Endothelial cell of umbilical vein (primary cell): ENCODE measurements at regions not wholly inside any gene's neighbourhood (a gene's known extent, or its start where the extent isn't known, plus 50 kb on each side); places are given as distances from the start of the nearest gene placed in this dataset.

Experiments used
- BruUV-seq: library from RNA; stranded (reverse); fragments of 400-500 nt; replicated peaks from 2 replicates; lab custom pipeline; 2021; lab: Mats Ljungman, UMichigan
- CTCF ChIA-PET: fragments of 300-600, 350-600 bp; sonication (Branson Sonifier 250); formaldehyde crosslinking; loops from one replicate; lab custom pipeline; 2021; ENCODE audit warnings: antibody characterized with exemption, inconsistent platforms; lab: Charles Lee
- POLR2A ChIA-PET: fragments of 300-600, 350-600 bp; sonication (Branson Sonifier 250); formaldehyde crosslinking; loops from one replicate; lab custom pipeline; 2021; ENCODE audit warnings: antibody characterized with exemption, inconsistent platforms; lab: Charles Lee
- DNase-seq: peaks from one replicate; pipeline ENCODE4 v3.0.0-alpha.2; 2011; ENCODE audit warnings: low read depth, low spot score
- FAIRE-seq: peaks from 2 replicates; lab custom pipeline; 2011; peaks lifted over from hg19 to GRCh38; lab: Jason Lieb, UNC
- H2AFZ ChIP-seq: 2 replicates; pipeline ENCODE4 v1.6.0; 2012; ENCODE audit warnings: low read depth, low read length, control low read depth, inconsistent platforms
- H3K27ac ChIP-seq: 2 replicates; pipeline ENCODE4 v1.5.1; 2011; ENCODE audit warnings: low read depth, mild to moderate bottlenecking, control low read depth, low read length, moderate library complexity; ENCODE audit not compliant: insufficient read depth
- H3K27me3 ChIP-seq, 2 experiments: 2 replicates each; pipeline versions ENCODE4 v1.6.0 to v1.6.1; 2011; ENCODE audit warnings: low read length in 2 of 2, mixed read lengths in 1 of 2; ENCODE audit not compliant: control insufficient read depth in 2 of 2, insufficient read depth in 2 of 2
- H3K36me3 ChIP-seq, 2 experiments: 2 replicates in 1 of 2; 3 replicates in 1 of 2; pipeline ENCODE4 v1.5.1; 2011; ENCODE audit warnings: low read length in 2 of 2, mild to moderate bottlenecking in 1 of 2, moderate library complexity in 1 of 2; ENCODE audit not compliant: control insufficient read depth in 2 of 2, insufficient read depth in 2 of 2; ENCODE audit errors: extremely low read depth in 1 of 2
- H3K4me1 ChIP-seq: 3 replicates; pipeline ENCODE4 v1.5.1; 2011; ENCODE audit warnings: mild to moderate bottlenecking, low read length; ENCODE audit not compliant: control insufficient read depth, insufficient read depth; ENCODE audit errors: extremely low read depth
- H3K4me2 ChIP-seq: 2 replicates; pipeline ENCODE4 v1.6.1; 2011; ENCODE audit warnings: low read length, control low read depth, mixed read lengths; ENCODE audit not compliant: insufficient read depth
- H3K4me3 ChIP-seq, 3 experiments: fragments of 200-600 bp in 1 of 3; sonication (generic), shearing (Covaris generic) in 1 of 3; replicated peaks in 1 of 3; 2 replicates each; pipeline ENCODE4 v1.5.1; 2011 to 2016; ENCODE audit warnings: control low read depth in 3 of 3, low read length in 3 of 3, mild to moderate bottlenecking in 2 of 3, inconsistent platforms in 1 of 3, low read depth in 1 of 3, moderate library complexity in 1 of 3; ENCODE audit not compliant: insufficient read depth in 1 of 3
- H3K79me2 ChIP-seq: 2 replicates; pipeline ENCODE4 v1.6.0; 2012; ENCODE audit warnings: low read length, inconsistent platforms; ENCODE audit not compliant: control insufficient read depth, insufficient read depth
- H3K9ac ChIP-seq: replicated peaks from 2 replicates; pipeline ENCODE3; 2011; ENCODE audit warnings: low read length, control low read depth; ENCODE audit not compliant: insufficient read depth; ENCODE audit errors: extremely low read depth
- H3K9me1 ChIP-seq: replicated peaks from 3 replicates; pipeline ENCODE4 v1.6.0; 2011; ENCODE audit warnings: mild to moderate bottlenecking, low read length; ENCODE audit not compliant: control insufficient read depth, insufficient read depth; ENCODE audit errors: extremely low read depth
- H3K9me3 ChIP-seq: replicated peaks from 2 replicates; pipeline ENCODE4 v1.5.1; 2012; ENCODE audit warnings: low read length, inconsistent platforms; ENCODE audit not compliant: control insufficient read depth, insufficient read depth
- H4K20me1 ChIP-seq: replicated peaks from 2 replicates; pipeline ENCODE3; 2011; ENCODE audit warnings: mild to moderate bottlenecking, low read length; ENCODE audit not compliant: control insufficient read depth, insufficient read depth; ENCODE audit errors: extremely low read depth
- EZH2 ChIP-seq: IDR thresholded peaks from 2 replicates; pipeline ENCODE4 v1.6.1; 2012; ENCODE audit warnings: borderline replicate concordance, low read depth, mild to moderate bottlenecking, moderate library complexity, low read length, inconsistent platforms; ENCODE audit not compliant: severe bottlenecking
- FOS ChIP-seq: IDR thresholded peaks from 2 replicates; pipeline ENCODE4 v1.6.1; 2011; ENCODE audit warnings: mild to moderate bottlenecking, low read length, moderate library complexity, borderline replicate concordance; ENCODE audit not compliant: insufficient read depth
- GATA2 ChIP-seq: IDR thresholded peaks from 2 replicates; pipeline ENCODE4 v1.7.0; 2011; ENCODE audit warnings: low read depth, mild to moderate bottlenecking, moderate library complexity, mixed read lengths, low read length; ENCODE audit not compliant: insufficient read length, insufficient read depth
- JUN ChIP-seq: IDR thresholded peaks from 2 replicates; pipeline ENCODE4 v1.6.1; 2011; ENCODE audit warnings: borderline replicate concordance, low read depth; ENCODE audit not compliant: insufficient read length, insufficient read depth
- MYC ChIP-seq: IDR thresholded peaks from one replicate; pipeline ENCODE4 v1.6.1; 2011; ENCODE audit warnings: mild to moderate bottlenecking, low read depth, low read length
- POLR2AphosphoS5 ChIP-seq: IDR thresholded peaks from 2 replicates; pipeline ENCODE4 v1.6.1; 2012; ENCODE audit warnings: low read depth, mild to moderate bottlenecking, control low read depth, low read length, moderate library complexity; ENCODE audit not compliant: insufficient read depth
- dilution Hi-C: fragments of 300-500 bp; cut with MboI; formaldehyde crosslinking; loops from one replicate; pipeline ENCODE4 v1.15.0; 2019; ENCODE audit warnings: low sequenced_read_pairs; ENCODE audit not compliant: extremely low pct_ligation_motif_present
- intact Hi-C: fragments of 100-400 bp; cut with micrococcal nuclease; formaldehyde crosslinking; loops from one replicate; pipeline ENCODE4 v1.10.0; 2022
- TF ChIP-seq, protein P1 (sequence below), 2 donors: IDR thresholded peaks; 1 replicate in 1 of 2; 2 replicates in 1 of 2; pipeline ENCODE4 v1.5.1; 2011; ENCODE audit warnings: low read length in 2 of 2, mild to moderate bottlenecking in 2 of 2, moderate library complexity in 2 of 2, control low read depth in 1 of 2, inconsistent platforms in 1 of 2, low read depth in 1 of 2; ENCODE audit not compliant: insufficient read depth in 1 of 2; ENCODE audit errors: extremely low read depth in 1 of 2

DNA sequence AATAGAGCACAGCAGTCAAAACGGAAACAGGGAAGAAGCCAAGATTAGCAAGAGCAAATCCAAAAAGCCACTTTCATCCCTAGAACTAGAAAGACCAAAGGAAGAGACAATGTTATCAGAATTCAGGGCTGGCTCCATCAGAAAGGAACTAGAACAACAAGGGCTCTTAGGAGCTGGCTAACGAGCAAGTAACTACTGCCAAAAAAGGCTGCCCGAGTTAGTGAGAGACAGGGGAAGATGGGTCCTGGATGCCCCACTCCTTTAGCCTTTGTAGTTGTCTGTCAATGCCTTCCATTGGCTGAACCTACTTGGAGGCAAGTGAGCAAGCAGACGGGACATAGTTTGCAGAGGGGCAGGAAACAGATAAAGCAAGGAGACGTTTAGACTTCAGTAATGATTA, 240.4 kb downstream of the KLF12 start:
- Histone ChIP-seq H3K4me2 (no peak overlapping the region), H3K27me3 (no peaks in the 10 kb centered on the region), H3K9me3 (no peaks in the 10 kb centered on the region), H4K20me1 (no peaks in the 10 kb centered on the region), H3K4me3 (no peak overlapping the region), H3K36me3 (no peaks in the 10 kb centered on the region), H2AFZ (no peak overlapping the region), H3K27ac (no peak overlapping the region), H3K9ac (no peak overlapping the region), H3K79me2 (no peaks in the 10 kb centered on the region), H3K9me1 (no peaks in the 10 kb centered on the region), H3K4me1 (no peaks in the 10 kb centered on the region)
- TF ChIP-seq JUN: no peak
- no peak for TF ChIP-seq POLR2AphosphoS5
- TF ChIP-seq MYC: no peak
- TF ChIP-seq FOS: no peak
- TF ChIP-seq GATA2: no peak
- TF ChIP-seq EZH2: no peak
- TF ChIP-seq, protein P1, sequence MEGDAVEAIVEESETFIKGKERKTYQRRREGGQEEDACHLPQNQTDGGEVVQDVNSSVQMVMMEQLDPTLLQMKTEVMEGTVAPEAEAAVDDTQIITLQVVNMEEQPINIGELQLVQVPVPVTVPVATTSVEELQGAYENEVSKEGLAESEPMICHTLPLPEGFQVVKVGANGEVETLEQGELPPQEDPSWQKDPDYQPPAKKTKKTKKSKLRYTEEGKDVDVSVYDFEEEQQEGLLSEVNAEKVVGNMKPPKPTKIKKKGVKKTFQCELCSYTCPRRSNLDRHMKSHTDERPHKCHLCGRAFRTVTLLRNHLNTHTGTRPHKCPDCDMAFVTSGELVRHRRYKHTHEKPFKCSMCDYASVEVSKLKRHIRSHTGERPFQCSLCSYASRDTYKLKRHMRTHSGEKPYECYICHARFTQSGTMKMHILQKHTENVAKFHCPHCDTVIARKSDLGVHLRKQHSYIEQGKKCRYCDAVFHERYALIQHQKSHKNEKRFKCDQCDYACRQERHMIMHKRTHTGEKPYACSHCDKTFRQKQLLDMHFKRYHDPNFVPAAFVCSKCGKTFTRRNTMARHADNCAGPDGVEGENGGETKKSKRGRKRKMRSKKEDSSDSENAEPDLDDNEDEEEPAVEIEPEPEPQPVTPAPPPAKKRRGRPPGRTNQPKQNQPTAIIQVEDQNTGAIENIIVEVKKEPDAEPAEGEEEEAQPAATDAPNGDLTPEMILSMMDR (IDR thresholded peaks at IDR 0.05; ENCODE audit: extremely low read depth in 1 of 2, insufficient read depth in 1 of 2, low read depth in 1 of 2, low read length in 2 of 2): no peak
- dilution Hi-C loops (no loop called here), intact Hi-C loops (no loop called here)
- FAIRE-seq (no peak), DNase-seq (no peak)
- BruUV-seq: no TSS peak
- POLR2A ChIA-PET: no interaction called here
- CTCF ChIA-PET: no interaction called here
